ENCODE measurements at regions not wholly inside any gene's neighbourhood (a gene's known extent, or its start where the extent isn't known, plus 50 kb on each side); places are given as distances from the start of the nearest gene placed in this dataset.

DNA sequence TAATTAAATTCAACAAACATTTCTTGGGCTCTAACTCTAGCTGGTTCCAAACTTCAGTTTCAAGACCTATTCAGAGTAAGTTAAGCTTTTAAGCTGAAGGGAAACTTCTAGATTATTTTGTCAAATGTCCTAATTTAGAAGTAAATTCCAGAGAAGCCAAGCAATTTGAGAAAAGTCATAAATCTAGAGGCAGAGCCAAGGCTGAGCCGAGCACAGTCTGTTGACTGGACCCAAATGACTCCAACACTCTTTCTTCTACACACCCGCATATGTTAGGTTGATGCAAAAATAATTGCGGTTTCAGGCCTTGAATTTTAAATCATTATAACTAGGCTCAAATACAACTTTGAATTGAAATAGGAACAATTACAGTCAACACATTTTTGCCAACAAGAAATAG lies 319.7 kb downstream of the NFIB start:
- ChIA-PET CTCF (no interaction called here), POLR2A (ENCODE audit: low non-redundant PET) (no interaction called here)
- TF ChIP-seq EZH2 (IDR thresholded peaks at IDR 0.05; ENCODE audit: borderline replicate concordance, low read depth, low read length, poor library complexity, severe bottlenecking), result no peak
- TF ChIP-seq, protein P1, sequence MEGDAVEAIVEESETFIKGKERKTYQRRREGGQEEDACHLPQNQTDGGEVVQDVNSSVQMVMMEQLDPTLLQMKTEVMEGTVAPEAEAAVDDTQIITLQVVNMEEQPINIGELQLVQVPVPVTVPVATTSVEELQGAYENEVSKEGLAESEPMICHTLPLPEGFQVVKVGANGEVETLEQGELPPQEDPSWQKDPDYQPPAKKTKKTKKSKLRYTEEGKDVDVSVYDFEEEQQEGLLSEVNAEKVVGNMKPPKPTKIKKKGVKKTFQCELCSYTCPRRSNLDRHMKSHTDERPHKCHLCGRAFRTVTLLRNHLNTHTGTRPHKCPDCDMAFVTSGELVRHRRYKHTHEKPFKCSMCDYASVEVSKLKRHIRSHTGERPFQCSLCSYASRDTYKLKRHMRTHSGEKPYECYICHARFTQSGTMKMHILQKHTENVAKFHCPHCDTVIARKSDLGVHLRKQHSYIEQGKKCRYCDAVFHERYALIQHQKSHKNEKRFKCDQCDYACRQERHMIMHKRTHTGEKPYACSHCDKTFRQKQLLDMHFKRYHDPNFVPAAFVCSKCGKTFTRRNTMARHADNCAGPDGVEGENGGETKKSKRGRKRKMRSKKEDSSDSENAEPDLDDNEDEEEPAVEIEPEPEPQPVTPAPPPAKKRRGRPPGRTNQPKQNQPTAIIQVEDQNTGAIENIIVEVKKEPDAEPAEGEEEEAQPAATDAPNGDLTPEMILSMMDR (conservative IDR thresholded peaks at IDR 0.05; ENCODE audit: low read depth, low read length), result no peak
- DNase-seq (ENCODE audit: low spot score), result no peak
- Histone ChIP-seq H3K9me3 (ENCODE audit: low read depth, low read length, poor library complexity, severe bottlenecking) (no peaks in the 10 kb centered on the region), H3K27me3 (replicated peaks; ENCODE audit: insufficient read depth, low read depth, low read length, poor library complexity) (no peaks in the 10 kb centered on the region), H3K27ac (ENCODE audit: low read depth, low read length, poor library complexity, severe bottlenecking) (no peak overlapping the region), H3K4me1 (ENCODE audit: insufficient read depth, low read length, poor library complexity, severe bottlenecking) (peaks cover 13% of the 10 kb centered on the region), H3K4me3 (ENCODE audit: low read depth, low read length, poor library complexity, severe bottlenecking) (no peak overlapping the region), H3K36me3 (ENCODE audit: insufficient read depth, low read length, poor library complexity, severe bottlenecking) (no peaks in the 10 kb centered on the region)
- no TSS peak for BruUV-seq (replicated peaks)
- intact Hi-C loops (cut with micrococcal nuclease; ENCODE audit: unreplicated experiment), result no loop called here

DNA sequence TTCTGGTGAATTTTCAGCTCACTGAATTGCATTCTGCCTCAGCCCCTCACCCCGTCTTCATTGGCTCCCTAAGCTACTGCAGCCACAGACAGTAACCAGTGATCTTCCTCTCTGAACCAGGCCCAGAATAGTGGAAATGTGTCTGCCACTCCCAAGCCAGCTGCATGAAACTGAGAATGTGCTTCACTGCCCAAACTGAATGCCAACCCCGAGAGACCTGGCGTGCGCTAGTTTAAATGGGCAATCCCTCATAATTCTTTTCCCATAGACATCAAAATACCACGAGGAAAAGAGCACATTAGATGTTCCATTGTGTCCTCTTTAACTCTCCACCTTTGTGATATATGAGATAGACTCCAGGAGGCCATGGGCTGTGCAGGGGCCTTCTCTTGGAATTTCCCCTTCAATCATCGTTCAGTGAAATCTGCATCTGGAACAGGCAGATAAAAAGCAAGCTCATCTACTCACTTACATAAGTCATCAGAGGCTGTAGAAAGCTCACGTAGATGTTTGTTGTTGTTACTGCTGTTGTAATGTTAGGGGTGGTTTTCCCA lies 320.2 kb downstream of the NFIB start:
- Histone ChIP-seq H3K4me3 (ENCODE audit: low read depth, low read length, poor library complexity, severe bottlenecking) (no peak overlapping the region), H3K4me1 (ENCODE audit: insufficient read depth, low read length, poor library complexity, severe bottlenecking) (peaks cover 13% of the 10 kb centered on the region), H3K9me3 (ENCODE audit: low read depth, low read length, poor library complexity, severe bottlenecking) (no peaks in the 10 kb centered on the region), H3K27ac (ENCODE audit: low read depth, low read length, poor library complexity, severe bottlenecking) (no peak overlapping the region), H3K27me3 (replicated peaks; ENCODE audit: insufficient read depth, low read depth, low read length, poor library complexity) (no peaks in the 10 kb centered on the region), H3K36me3 (ENCODE audit: insufficient read depth, low read length, poor library complexity, severe bottlenecking) (no peaks in the 10 kb centered on the region)
- no peak for DNase-seq (ENCODE audit: low spot score)
- ChIA-PET POLR2A (ENCODE audit: low non-redundant PET) (no interaction called here), CTCF (no interaction called here)
- intact Hi-C loops (cut with micrococcal nuclease; ENCODE audit: unreplicated experiment), result no loop called here
- no TSS peak for BruUV-seq (replicated peaks)
- TF ChIP-seq EZH2 (IDR thresholded peaks at IDR 0.05; ENCODE audit: borderline replicate concordance, low read depth, low read length, poor library complexity, severe bottlenecking), result no peak
- TF ChIP-seq, protein P1 (conservative IDR thresholded peaks at IDR 0.05; ENCODE audit: low read depth, low read length), result no peak

DNA sequence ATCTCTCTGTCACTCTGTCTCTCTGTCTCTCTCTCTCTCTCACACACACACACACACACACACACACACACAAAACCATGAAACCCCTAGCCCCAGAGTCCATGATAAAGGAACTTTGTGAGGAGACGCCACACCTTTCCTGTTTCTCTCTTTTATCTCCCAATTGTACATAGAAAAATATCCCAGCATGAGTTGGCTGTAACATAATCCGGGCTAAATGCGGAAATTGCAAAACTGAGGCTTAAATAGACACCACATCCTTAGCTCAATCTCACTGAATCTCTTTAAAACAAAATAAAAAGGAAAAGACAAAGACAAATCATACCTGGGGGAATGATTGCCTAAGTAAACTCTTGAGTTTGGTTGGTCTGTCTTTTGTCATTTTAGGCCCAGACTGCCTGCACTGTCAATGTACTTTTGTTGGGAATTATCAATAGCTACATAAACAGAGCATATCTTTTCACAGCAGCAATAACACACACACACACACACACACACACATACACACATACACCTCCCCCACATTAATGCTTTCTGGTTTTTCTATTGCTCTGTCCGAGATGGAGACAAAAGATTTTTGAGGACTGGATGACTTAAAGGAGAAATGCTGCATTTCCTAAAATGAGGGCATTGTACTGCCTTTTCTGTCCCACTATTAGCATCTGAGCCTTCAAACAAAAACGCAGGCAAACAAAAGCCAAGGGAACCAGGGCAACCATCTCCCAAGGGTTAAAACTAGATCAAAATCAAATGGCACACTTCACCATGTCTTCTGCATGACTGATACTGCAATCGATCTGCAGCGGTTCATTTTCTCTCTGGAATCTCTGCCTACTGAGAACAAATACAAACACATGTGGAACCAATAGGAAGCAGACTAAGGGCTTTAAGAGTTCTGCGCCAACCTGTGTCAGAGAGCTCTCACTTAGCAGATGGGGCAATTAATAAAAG lies 321.5 kb downstream of the NFIB start:
- Histone ChIP-seq H3K9me3 (ENCODE audit: low read depth, low read length, poor library complexity, severe bottlenecking) (no peaks in the 10 kb centered on the region), H3K27me3 (replicated peaks; ENCODE audit: insufficient read depth, low read depth, low read length, poor library complexity) (no peaks in the 10 kb centered on the region), H3K27ac (ENCODE audit: low read depth, low read length, poor library complexity, severe bottlenecking) (peak overlapping the region; percentile 7), H3K4me1 (ENCODE audit: insufficient read depth, low read length, poor library complexity, severe bottlenecking) (peaks cover 13% of the 10 kb centered on the region), H3K36me3 (ENCODE audit: insufficient read depth, low read length, poor library complexity, severe bottlenecking) (no peaks in the 10 kb centered on the region), H3K4me3 (ENCODE audit: low read depth, low read length, poor library complexity, severe bottlenecking) (no peak overlapping the region)
- BruUV-seq (replicated peaks), result no TSS peak
- ChIA-PET CTCF (no interaction called here), POLR2A (ENCODE audit: low non-redundant PET) (no interaction called here)
- intact Hi-C loops (cut with micrococcal nuclease; ENCODE audit: unreplicated experiment), result no loop called here
- no peak for TF ChIP-seq EZH2 (IDR thresholded peaks at IDR 0.05; ENCODE audit: borderline replicate concordance, low read depth, low read length, poor library complexity, severe bottlenecking)
- TF ChIP-seq, protein P1 (conservative IDR thresholded peaks at IDR 0.05; ENCODE audit: low read depth, low read length), result no peak
- DNase-seq (ENCODE audit: low spot score), result peak; percentile 68

All from A673 (cell line).